ENCODE measurements at regions not wholly inside any gene's neighbourhood (a gene's known extent, or its start where the extent isn't known, plus 50 kb on each side); places are given as distances from the start of the nearest gene placed in this dataset.

DNA sequence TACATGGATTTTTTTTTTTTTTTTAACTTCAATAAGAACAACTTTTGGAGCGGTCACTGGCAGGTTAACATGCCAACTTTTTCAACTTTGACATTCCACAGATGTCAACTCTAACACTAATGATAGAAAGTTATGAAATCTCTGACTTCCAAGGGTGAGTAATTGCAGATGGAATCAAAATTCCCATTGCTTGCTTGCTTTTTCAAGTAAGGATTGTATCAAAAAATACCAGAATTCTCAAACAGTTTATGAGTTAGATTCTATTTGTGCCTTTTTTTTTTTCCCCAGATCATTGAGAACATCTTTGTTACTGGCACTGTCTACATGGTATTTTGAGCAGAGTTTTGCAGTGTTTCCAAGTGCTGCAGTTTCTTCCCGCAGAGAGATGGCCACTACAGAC is 50.3 kb upstream of the OTUD4 start:
- DNase-seq, result no peak

All from NCI-H187 treated with DMSO at 0.1 percent for 48 hours (cell line).